T-cell (primary cell): ENCODE measurements at regions not wholly inside any gene's neighbourhood (a gene's known extent, or its start where the extent isn't known, plus 50 kb on each side); places are given as distances from the start of the nearest gene placed in this dataset.

Source experiments
- ATAC-seq, 4 experiments: fragments of 200-7000 bp in 3 of 4; fragments of 150-1000 bp in 1 of 4; cut with Tn5 transposase; replicated peaks in 1 of 4; 1 replicate in 3 of 4; 2 replicates in 1 of 4; pipeline ENCODE4 v1.10.0; 2021; ENCODE audit warnings: moderate library complexity in 3 of 4, mild to moderate bottlenecking in 2 of 4, moderate number of reproducible peaks in 1 of 4
- CTCF ChIA-PET, 2 donors: fragments of 300-600 bp; sonication (Branson Sonifier 250); formaldehyde crosslinking; loops; one replicate each; lab custom pipeline; 2022; ENCODE audit warnings: antibody characterized with exemption in 2 of 2; lab: Charles Lee
- POLR2A ChIA-PET, 2 donors: fragments of 300-600 bp; sonication (Branson Sonifier 250); formaldehyde crosslinking; loops; one replicate each; lab custom pipeline; 2022; ENCODE audit warnings: antibody characterized with exemption in 2 of 2; lab: Charles Lee
- DNase-seq, 35 experiments: peaks; one replicate each; pipeline versions ENCODE4 v3.0.0 to v3.0.0-alpha.2; 2013 to 2023
- H3K27ac ChIP-seq: one replicate; pipeline ENCODE4 v1.5.1; 2013; ENCODE audit warnings: low read length
- H3K27me3 ChIP-seq, 2 experiments: replicated peaks in 1 of 2; 1 replicate in 1 of 2; 2 replicates in 1 of 2; pipeline versions ENCODE4 v1.6.1 to v1.7.0; 2013; ENCODE audit warnings: low read length in 1 of 2, mixed read lengths in 1 of 2; ENCODE audit not compliant: control insufficient read depth in 2 of 2, insufficient read depth in 2 of 2; ENCODE audit errors: extremely low read depth in 1 of 2
- H3K36me3 ChIP-seq, 2 donors: 1 replicate in 1 of 2; 2 replicates in 1 of 2; pipeline versions ENCODE4 v1.6.1 to v1.7.0; 2013; ENCODE audit warnings: low read length in 1 of 2; ENCODE audit not compliant: control insufficient read depth in 2 of 2, insufficient read depth in 1 of 2; ENCODE audit errors: extremely low read depth in 1 of 2
- H3K4me1 ChIP-seq, 2 experiments: 1 replicate in 1 of 2; 2 replicates in 1 of 2; pipeline versions ENCODE4 v1.6.1 to v1.7.0; 2013; ENCODE audit warnings: low read length in 2 of 2, mixed read lengths in 1 of 2; ENCODE audit not compliant: insufficient read depth in 2 of 2, control insufficient read depth in 1 of 2; ENCODE audit errors: extremely low read depth in 1 of 2
- H3K4me3 ChIP-seq, 2 donors: 1 replicate in 1 of 2; 2 replicates in 1 of 2; pipeline versions ENCODE4 v1.5.1 to v1.7.0; 2013; ENCODE audit warnings: mild to moderate bottlenecking in 2 of 2, low read length in 1 of 2, moderate library complexity in 1 of 2; ENCODE audit not compliant: control insufficient read depth in 1 of 2; ENCODE audit errors: extremely low read depth in 1 of 2
- H3K9me3 ChIP-seq: 2 replicates; pipeline ENCODE4 v1.7.0; 2013
- H3K27ac Mint-ChIP-seq, 2 donors: one replicate each; pipeline ENCODE4 v1.8.0; 2020 to 2021; ENCODE audit warnings: mild to moderate bottlenecking in 2 of 2, mixed read lengths in 2 of 2
- H3K27me3 Mint-ChIP-seq, 2 donors: one replicate each; pipeline ENCODE4 v1.8.0; 2021 to 2022; ENCODE audit warnings: mixed read lengths in 2 of 2
- H3K36me3 Mint-ChIP-seq: one replicate; pipeline ENCODE4 v1.8.0; 2021; ENCODE audit warnings: mixed read lengths
- H3K4me1 Mint-ChIP-seq, 3 donors: one replicate each; pipeline ENCODE4 v1.8.0; 2020 to 2022; ENCODE audit warnings: mixed read lengths in 3 of 3, mild to moderate bottlenecking in 1 of 3
- H3K4me3 Mint-ChIP-seq, 3 donors: one replicate each; pipeline ENCODE4 v1.8.0; 2020 to 2022; ENCODE audit warnings: mild to moderate bottlenecking in 3 of 3, mixed read lengths in 3 of 3, moderate library complexity in 3 of 3
- H3K9me3 Mint-ChIP-seq, 3 donors: one replicate each; pipeline ENCODE4 v1.8.0; 2020 to 2022; ENCODE audit warnings: mixed read lengths in 3 of 3
- WGBS: methylation state at CpG from one replicate; pipeline ENCODE4 v1.1.5; 2013; ENCODE audit warnings: missing lambda C conversion rate; ENCODE audit not compliant: insufficient coverage; 5-methylcytosine and 5-hydroxymethylcytosine counted together

GRCh38 chr18:6650127-6650507, 79.4 kb upstream of the ARHGAP28 start:
- H3K4me3 Mint-ChIP-seq, result no peak overlapping the region
- no peak for ATAC-seq
- ChIA-PET CTCF (no interaction called here), POLR2A (no interaction called here)
- no peaks in the 10 kb centered on the region for H3K36me3 Mint-ChIP-seq
- no peak for DNase-seq
- Histone ChIP-seq H3K36me3 (no peaks in the 10 kb centered on the region), H3K27me3 (no peaks in the 10 kb centered on the region), H3K9me3 (no peaks in the 10 kb centered on the region), H3K4me3 (no peak overlapping the region), H3K27ac (no peak overlapping the region), H3K4me1 (no peaks in the 10 kb centered on the region)
- peaks cover 0 to 10% (median 6%) of the 10 kb centered on the region in 3 donors for H3K9me3 Mint-ChIP-seq
- no peak overlapping the region for H3K27ac Mint-ChIP-seq
- no peaks in the 10 kb centered on the region for H3K4me1 Mint-ChIP-seq
- H3K27me3 Mint-ChIP-seq, result no peaks in the 10 kb centered on the region
- 83% methylated on average over 2 of the region's 3 CpGs for WGBS

- Mint-ChIP-seq H3K9me3 (peaks cover 5 to 15% (median 11%) of the 10 kb centered on the region in 3 donors), H3K4me3 (no peak overlapping the region), H3K27ac (no peak overlapping the region), H3K4me1 (no peaks in the 10 kb centered on the region), H3K27me3 (no peaks in the 10 kb centered on the region), H3K36me3 (no peaks in the 10 kb centered on the region)
- no peak overlapping the region for H3K4me3 ChIP-seq
- ATAC-seq (no peak), DNase-seq (no peak)
- ChIA-PET CTCF (no interaction called here), POLR2A (no interaction called here)
- H3K9me3 ChIP-seq, result no peaks in the 10 kb centered on the region
- H3K4me1 ChIP-seq, result no peaks in the 10 kb centered on the region
- no peak overlapping the region for H3K27ac ChIP-seq
- no peaks in the 10 kb centered on the region for H3K36me3 ChIP-seq
- WGBS, result 63% methylated on average over 6 of the region's 6 CpGs
- no peaks in the 10 kb centered on the region for H3K27me3 ChIP-seq
Measured at GRCh38 chr18:6650747-6651146, 78.8 kb upstream of the ARHGAP28 start.

GRCh38 chr18:6652098-6652497, 77.4 kb upstream of the ARHGAP28 start:
- Histone ChIP-seq H3K27me3 (no peaks in the 10 kb centered on the region), H3K27ac (no peak overlapping the region), H3K9me3 (no peaks in the 10 kb centered on the region), H3K4me1 (no peaks in the 10 kb centered on the region), H3K4me3 (no peak overlapping the region), H3K36me3 (no peaks in the 10 kb centered on the region)
- ATAC-seq (no peak), DNase-seq (no peak)
- Mint-ChIP-seq H3K4me3 (no peak overlapping the region), H3K36me3 (no peaks in the 10 kb centered on the region), H3K9me3 (peaks cover 5 to 15% (median 11%) of the 10 kb centered on the region in 3 donors), H3K27ac (no peak overlapping the region), H3K27me3 (no peaks in the 10 kb centered on the region), H3K4me1 (no peaks in the 10 kb centered on the region)
- ChIA-PET POLR2A (no interaction called here), CTCF (no interaction called here)

GRCh38 chr18:6653880-6654279, 75.6 kb upstream of the ARHGAP28 start:
- no peaks in the 10 kb centered on the region for H3K4me1 Mint-ChIP-seq
- no peak overlapping the region for H3K4me3 Mint-ChIP-seq
- CTCF ChIA-PET, result no interaction called here
- Histone ChIP-seq H3K27ac (no peak overlapping the region), H3K4me1 (no peaks in the 10 kb centered on the region), H3K27me3 (no peaks in the 10 kb centered on the region), H3K36me3 (no peaks in the 10 kb centered on the region), H3K9me3 (no peaks in the 10 kb centered on the region), H3K4me3 (no peak overlapping the region)
- H3K9me3 Mint-ChIP-seq, result peaks cover 6 to 15% (median 11%) of the 10 kb centered on the region in 3 donors
- DNase-seq (no peak), ATAC-seq (no peak)
- no peak overlapping the region for H3K27ac Mint-ChIP-seq
- H3K36me3 Mint-ChIP-seq, result no peaks in the 10 kb centered on the region
- H3K27me3 Mint-ChIP-seq, result no peaks in the 10 kb centered on the region
- POLR2A ChIA-PET, result no interaction called here
- 92% methylated on average over 2 of the region's 2 CpGs for WGBS

- Histone ChIP-seq H3K27ac (no peak overlapping the region), H3K4me1 (no peaks in the 10 kb centered on the region), H3K4me3 (no peak overlapping the region), H3K36me3 (no peaks in the 10 kb centered on the region), H3K9me3 (no peaks in the 10 kb centered on the region), H3K27me3 (no peaks in the 10 kb centered on the region)
- ChIA-PET POLR2A (no interaction called here), CTCF (no interaction called here)
- Mint-ChIP-seq H3K36me3 (no peaks in the 10 kb centered on the region), H3K4me1 (no peaks in the 10 kb centered on the region), H3K4me3 (no peak overlapping the region), H3K9me3 (peaks cover 5 to 26% (median 6%) of the 10 kb centered on the region in 3 donors), H3K27ac (no peak overlapping the region), H3K27me3 (no peaks in the 10 kb centered on the region)
- DNase-seq, result no peak
- no peak for ATAC-seq
- no CpG with 5 or more reads among the region's 7 CpGs for WGBS
Measured at GRCh38 chr18:6659963-6660725, 69.4 kb upstream of the ARHGAP28 start.

- no peaks in the 10 kb centered on the region for H3K4me1 ChIP-seq
- H3K27me3 Mint-ChIP-seq, result no peaks in the 10 kb centered on the region
- H3K4me3 Mint-ChIP-seq, result no peak overlapping the region
- H3K36me3 ChIP-seq, result no peaks in the 10 kb centered on the region
- H3K4me1 Mint-ChIP-seq, result no peaks in the 10 kb centered on the region
- H3K36me3 Mint-ChIP-seq, result no peaks in the 10 kb centered on the region
- no peak for ATAC-seq
- CTCF ChIA-PET, result no interaction called here
- no peak for DNase-seq
- no peak overlapping the region for H3K4me3 ChIP-seq
- H3K9me3 ChIP-seq, result no peaks in the 10 kb centered on the region
- peaks cover 0 to 15% (median 2%) of the 10 kb centered on the region in 3 donors for H3K9me3 Mint-ChIP-seq
- no peak overlapping the region for H3K27ac Mint-ChIP-seq
- H3K27me3 ChIP-seq, result no peaks in the 10 kb centered on the region
- WGBS, result 77% methylated on average over 3 of the region's 4 CpGs
- H3K27ac ChIP-seq, result no peak overlapping the region
- POLR2A ChIA-PET, result no interaction called here
Measured at GRCh38 chr18:6661692-6662415, 67.7 kb upstream of the ARHGAP28 start.
